Liver (tissue), 3 donors: ENCODE measurements at regions not wholly inside any gene's neighbourhood (a gene's known extent, or its start where the extent isn't known, plus 50 kb on each side); places are given as distances from the start of the nearest gene placed in this dataset.

Experiments used
- FOXA1 ChIP-seq: IDR thresholded peaks from 2 replicates; pipeline ENCODE4 v1.6.1; 2016; ENCODE audit warnings: antibody characterized with exemption
- GABPA ChIP-seq, 2 donors: IDR thresholded peaks in 1 of 2; conservative IDR thresholded peaks in 1 of 2; 2 replicates each; pipeline ENCODE4 v1.6.1; 2016; ENCODE audit warnings: antibody characterized with exemption in 2 of 2, mild to moderate bottlenecking in 1 of 2, moderate library complexity in 1 of 2
- JUND ChIP-seq, 2 donors: IDR thresholded peaks; 2 replicates each; pipeline ENCODE4 v1.6.1; 2016; ENCODE audit warnings: antibody characterized with exemption in 2 of 2
- RAD21 ChIP-seq, 2 donors: IDR thresholded peaks; 2 replicates each; pipeline ENCODE4 v1.6.1; 2016; ENCODE audit warnings: antibody characterized with exemption in 2 of 2, mild to moderate bottlenecking in 2 of 2
- SP1 ChIP-seq: IDR thresholded peaks from 2 replicates; pipeline ENCODE4 v1.6.1; 2018; ENCODE audit warnings: antibody characterized with exemption, mild to moderate bottlenecking
- TAF1 ChIP-seq: conservative IDR thresholded peaks from 2 replicates; pipeline ENCODE4 v1.6.1; 2016; ENCODE audit warnings: antibody characterized with exemption, mild to moderate bottlenecking
- TF ChIP-seq, protein P1 (sequence below): fragments of 150-350 bp; IDR thresholded peaks from 2 replicates; pipeline ENCODE4 v1.5.1; 2017; ENCODE audit warnings: improper control_type of control experiment, low read depth, low read length; ENCODE audit not compliant: missing input control
- TF ChIP-seq, protein P2 (sequence below): IDR thresholded peaks from 2 replicates; pipeline ENCODE4 v1.6.1; 2016; ENCODE audit warnings: antibody characterized with exemption
- TF ChIP-seq, protein P3 (sequence below): IDR thresholded peaks from 2 replicates; pipeline ENCODE4 v1.6.1; 2016; ENCODE audit warnings: antibody characterized with exemption, mild to moderate bottlenecking
- donor health status: healthy.
- donor health status: healthy.

DNA sequence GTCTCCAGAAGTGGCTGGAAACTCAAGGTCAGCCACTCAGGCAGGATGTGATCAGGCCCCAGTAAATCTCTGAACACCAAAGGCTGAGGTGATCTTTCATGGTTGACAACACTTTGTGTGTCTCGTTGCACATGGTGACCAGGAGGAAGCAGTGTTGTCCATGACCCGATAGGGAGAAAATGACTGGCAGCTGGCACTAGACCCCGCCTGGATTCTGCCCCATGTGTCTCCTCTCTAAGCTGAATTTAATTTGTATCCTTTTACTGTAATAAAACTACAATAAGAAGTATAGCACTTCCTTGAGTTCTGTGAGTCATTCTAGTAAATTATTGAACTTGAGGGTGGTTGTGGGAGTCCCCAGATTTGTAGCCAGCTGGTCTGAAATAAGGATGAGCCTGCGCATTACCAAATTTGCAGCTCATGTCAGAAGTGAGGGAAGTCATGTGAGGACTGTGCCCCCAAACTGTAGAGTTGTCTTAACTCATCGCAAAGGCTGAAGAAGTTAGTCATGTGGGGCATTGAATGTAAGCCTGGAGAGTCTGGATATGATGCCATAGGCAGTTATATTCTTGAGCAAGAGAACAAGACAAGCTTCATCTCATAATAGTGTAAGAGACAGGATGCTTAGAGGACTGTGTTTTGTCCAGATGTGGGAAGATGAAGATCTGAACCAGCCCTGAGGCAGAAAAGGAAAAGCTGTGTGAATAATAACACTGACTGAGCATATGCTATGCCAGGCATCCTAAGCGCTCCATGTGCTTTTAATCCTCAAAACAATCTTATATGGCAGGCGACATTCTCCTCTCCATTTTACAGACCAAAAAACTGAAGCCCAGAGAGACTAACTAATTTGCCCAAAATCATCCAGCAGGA, 55.9 kb downstream of the TMEM215 start:
- TF ChIP-seq, protein P1, sequence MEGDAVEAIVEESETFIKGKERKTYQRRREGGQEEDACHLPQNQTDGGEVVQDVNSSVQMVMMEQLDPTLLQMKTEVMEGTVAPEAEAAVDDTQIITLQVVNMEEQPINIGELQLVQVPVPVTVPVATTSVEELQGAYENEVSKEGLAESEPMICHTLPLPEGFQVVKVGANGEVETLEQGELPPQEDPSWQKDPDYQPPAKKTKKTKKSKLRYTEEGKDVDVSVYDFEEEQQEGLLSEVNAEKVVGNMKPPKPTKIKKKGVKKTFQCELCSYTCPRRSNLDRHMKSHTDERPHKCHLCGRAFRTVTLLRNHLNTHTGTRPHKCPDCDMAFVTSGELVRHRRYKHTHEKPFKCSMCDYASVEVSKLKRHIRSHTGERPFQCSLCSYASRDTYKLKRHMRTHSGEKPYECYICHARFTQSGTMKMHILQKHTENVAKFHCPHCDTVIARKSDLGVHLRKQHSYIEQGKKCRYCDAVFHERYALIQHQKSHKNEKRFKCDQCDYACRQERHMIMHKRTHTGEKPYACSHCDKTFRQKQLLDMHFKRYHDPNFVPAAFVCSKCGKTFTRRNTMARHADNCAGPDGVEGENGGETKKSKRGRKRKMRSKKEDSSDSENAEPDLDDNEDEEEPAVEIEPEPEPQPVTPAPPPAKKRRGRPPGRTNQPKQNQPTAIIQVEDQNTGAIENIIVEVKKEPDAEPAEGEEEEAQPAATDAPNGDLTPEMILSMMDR = no peak
- TF ChIP-seq GABPA (IDR thresholded peaks at IDR 0.05 in 1 of 2, conservative IDR thresholded peaks at IDR 0.05 in 1 of 2) (no peak), SP1 (no peak), RAD21 (IDR thresholded peaks at IDR 0.05) (no peak), FOXA1 (no peak), JUND (IDR thresholded peaks at IDR 0.05) (no peak), TAF1 (no peak)
- TF ChIP-seq, protein P2, sequence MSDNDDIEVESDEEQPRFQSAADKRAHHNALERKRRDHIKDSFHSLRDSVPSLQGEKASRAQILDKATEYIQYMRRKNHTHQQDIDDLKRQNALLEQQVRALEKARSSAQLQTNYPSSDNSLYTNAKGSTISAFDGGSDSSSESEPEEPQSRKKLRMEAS = no peak
- TF ChIP-seq, protein P3, sequence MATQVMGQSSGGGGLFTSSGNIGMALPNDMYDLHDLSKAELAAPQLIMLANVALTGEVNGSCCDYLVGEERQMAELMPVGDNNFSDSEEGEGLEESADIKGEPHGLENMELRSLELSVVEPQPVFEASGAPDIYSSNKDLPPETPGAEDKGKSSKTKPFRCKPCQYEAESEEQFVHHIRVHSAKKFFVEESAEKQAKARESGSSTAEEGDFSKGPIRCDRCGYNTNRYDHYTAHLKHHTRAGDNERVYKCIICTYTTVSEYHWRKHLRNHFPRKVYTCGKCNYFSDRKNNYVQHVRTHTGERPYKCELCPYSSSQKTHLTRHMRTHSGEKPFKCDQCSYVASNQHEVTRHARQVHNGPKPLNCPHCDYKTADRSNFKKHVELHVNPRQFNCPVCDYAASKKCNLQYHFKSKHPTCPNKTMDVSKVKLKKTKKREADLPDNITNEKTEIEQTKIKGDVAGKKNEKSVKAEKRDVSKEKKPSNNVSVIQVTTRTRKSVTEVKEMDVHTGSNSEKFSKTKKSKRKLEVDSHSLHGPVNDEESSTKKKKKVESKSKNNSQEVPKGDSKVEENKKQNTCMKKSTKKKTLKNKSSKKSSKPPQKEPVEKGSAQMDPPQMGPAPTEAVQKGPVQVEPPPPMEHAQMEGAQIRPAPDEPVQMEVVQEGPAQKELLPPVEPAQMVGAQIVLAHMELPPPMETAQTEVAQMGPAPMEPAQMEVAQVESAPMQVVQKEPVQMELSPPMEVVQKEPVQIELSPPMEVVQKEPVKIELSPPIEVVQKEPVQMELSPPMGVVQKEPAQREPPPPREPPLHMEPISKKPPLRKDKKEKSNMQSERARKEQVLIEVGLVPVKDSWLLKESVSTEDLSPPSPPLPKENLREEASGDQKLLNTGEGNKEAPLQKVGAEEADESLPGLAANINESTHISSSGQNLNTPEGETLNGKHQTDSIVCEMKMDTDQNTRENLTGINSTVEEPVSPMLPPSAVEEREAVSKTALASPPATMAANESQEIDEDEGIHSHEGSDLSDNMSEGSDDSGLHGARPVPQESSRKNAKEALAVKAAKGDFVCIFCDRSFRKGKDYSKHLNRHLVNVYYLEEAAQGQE = no peak
